ENCODE measurements at regions not wholly inside any gene's neighbourhood (a gene's known extent, or its start where the extent isn't known, plus 50 kb on each side); places are given as distances from the start of the nearest gene placed in this dataset.

GRCh38 chr1:39141925-39142324 is 62.6 kb upstream of the MACF1 start:
- no peak for DNase-seq

- DNase-seq = no peak
These were observed 62.0 kb upstream of the MACF1 start for GRCh38 chr1:39142401-39143060.

- no peak for DNase-seq
These were observed 59.6 kb upstream of the MACF1 start for GRCh38 chr1:39144924-39145323.

GRCh38 chr1:39145331-39145965 is 59.0 kb upstream of the MACF1 start:
- no peak for DNase-seq

GRCh38 chr1:39146681-39147080 is 57.8 kb upstream of the MACF1 start:
- DNase-seq = no peak

- no peak for DNase-seq
These were observed 57.1 kb upstream of the MACF1 start for GRCh38 chr1:39147099-39148025.

GRCh38 chr1:39148942-39149341 is 55.6 kb upstream of the MACF1 start:
- no peak for DNase-seq

GRCh38 chr1:39149509-39149908 is 55.0 kb upstream of the MACF1 start:
- no peak for DNase-seq

GRCh38 chr1:39150779-39151178 is 53.7 kb upstream of the MACF1 start:
- DNase-seq = no peak

GRCh38 chr1:39151267-39151666 is 53.2 kb upstream of the MACF1 start:
- no peak for DNase-seq

- no peak for DNase-seq
These were observed 51.6 kb upstream of the MACF1 start for GRCh38 chr1:39152923-39153322.

GRCh38 chr1:39153684-39154083 is 50.8 kb upstream of the MACF1 start:
- no peak for DNase-seq

- DNase-seq = no peak
These were observed 49.7 kb upstream of the MACF1 start for GRCh38 chr1:39154553-39155421.

All from NCI-H1436 treated with DMSO at 0.1 percent for 48 hours (cell line).